ENCODE measurements at regions not wholly inside any gene's neighbourhood (a gene's known extent, or its start where the extent isn't known, plus 50 kb on each side); places are given as distances from the start of the nearest gene placed in this dataset.

DNA sequence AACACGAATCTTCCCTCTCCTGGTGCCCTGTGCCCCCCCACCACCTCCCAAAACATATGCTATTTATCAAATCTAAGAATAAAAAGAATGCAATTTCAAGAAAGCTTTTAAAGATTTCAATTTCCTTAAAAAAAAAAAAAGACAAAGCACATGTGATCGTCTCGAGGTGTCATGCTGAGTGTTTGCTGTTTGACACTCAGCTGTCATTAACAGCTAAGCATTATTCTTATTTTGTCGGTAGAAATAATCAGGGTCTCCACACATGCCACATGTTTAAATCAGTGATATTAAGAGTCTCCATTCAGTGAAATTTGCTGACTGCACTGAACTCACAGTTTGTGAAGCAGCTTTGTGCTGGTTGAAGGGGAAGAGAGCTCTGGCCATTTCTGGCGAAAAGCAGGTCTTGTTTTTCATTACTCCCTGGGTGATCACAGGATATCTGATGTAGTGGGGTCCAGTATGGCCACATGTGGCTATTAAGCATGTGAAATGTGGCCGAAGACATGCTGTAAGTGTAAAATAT, 281.8 kb downstream of the SATB1 start:
- intact Hi-C loops (cut with micrococcal nuclease), result no loop called here
- H3K27ac ChIP-seq (replicated peaks), result no peak overlapping the region
- TF ChIP-seq, protein P1, sequence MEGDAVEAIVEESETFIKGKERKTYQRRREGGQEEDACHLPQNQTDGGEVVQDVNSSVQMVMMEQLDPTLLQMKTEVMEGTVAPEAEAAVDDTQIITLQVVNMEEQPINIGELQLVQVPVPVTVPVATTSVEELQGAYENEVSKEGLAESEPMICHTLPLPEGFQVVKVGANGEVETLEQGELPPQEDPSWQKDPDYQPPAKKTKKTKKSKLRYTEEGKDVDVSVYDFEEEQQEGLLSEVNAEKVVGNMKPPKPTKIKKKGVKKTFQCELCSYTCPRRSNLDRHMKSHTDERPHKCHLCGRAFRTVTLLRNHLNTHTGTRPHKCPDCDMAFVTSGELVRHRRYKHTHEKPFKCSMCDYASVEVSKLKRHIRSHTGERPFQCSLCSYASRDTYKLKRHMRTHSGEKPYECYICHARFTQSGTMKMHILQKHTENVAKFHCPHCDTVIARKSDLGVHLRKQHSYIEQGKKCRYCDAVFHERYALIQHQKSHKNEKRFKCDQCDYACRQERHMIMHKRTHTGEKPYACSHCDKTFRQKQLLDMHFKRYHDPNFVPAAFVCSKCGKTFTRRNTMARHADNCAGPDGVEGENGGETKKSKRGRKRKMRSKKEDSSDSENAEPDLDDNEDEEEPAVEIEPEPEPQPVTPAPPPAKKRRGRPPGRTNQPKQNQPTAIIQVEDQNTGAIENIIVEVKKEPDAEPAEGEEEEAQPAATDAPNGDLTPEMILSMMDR (IDR thresholded peaks at IDR 0.05; ENCODE audit: borderline replicate concordance), result no peak
- H3K36me3 ChIP-seq, result no peaks in the 10 kb centered on the region
- DNase-seq, result no peak
- H3K4me1 ChIP-seq, result no peaks in the 10 kb centered on the region
- peaks cover 5% of the 10 kb centered on the region for H3K27me3 ChIP-seq (ENCODE audit: low read depth)
- no peaks in the 10 kb centered on the region for H3K9me3 ChIP-seq (replicated peaks)
- H3K4me3 ChIP-seq, result no peak overlapping the region

DNA sequence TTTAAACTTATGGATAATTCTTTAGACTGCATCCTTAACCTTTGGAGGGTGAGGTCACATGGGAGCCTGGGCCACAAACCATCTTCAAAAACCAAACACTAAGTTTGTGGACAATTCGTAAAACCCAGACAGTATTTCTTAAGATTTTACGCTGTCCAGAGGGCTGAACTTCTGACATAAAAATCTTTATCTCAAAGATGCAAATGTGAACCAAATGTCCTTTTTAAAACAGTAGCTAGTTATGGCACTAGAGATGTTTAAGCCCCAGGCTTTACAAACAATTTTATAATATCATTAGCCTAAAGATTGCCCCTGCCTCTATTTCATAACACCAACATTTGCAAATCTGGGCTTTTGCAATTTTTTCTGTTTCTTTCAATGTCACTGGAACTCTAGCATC, 287.2 kb downstream of the SATB1 start:
- Histone ChIP-seq H3K4me3 (no peak overlapping the region), H3K4me1 (no peaks in the 10 kb centered on the region), H3K9me3 (replicated peaks) (no peaks in the 10 kb centered on the region), H3K36me3 (no peaks in the 10 kb centered on the region), H3K27me3 (ENCODE audit: low read depth) (no peaks in the 10 kb centered on the region), H3K27ac (replicated peaks) (no peak overlapping the region)
- no peak for DNase-seq
- intact Hi-C loops (cut with micrococcal nuclease), result no loop called here
- TF ChIP-seq, protein P1 (IDR thresholded peaks at IDR 0.05; ENCODE audit: borderline replicate concordance), result no peak

DNA sequence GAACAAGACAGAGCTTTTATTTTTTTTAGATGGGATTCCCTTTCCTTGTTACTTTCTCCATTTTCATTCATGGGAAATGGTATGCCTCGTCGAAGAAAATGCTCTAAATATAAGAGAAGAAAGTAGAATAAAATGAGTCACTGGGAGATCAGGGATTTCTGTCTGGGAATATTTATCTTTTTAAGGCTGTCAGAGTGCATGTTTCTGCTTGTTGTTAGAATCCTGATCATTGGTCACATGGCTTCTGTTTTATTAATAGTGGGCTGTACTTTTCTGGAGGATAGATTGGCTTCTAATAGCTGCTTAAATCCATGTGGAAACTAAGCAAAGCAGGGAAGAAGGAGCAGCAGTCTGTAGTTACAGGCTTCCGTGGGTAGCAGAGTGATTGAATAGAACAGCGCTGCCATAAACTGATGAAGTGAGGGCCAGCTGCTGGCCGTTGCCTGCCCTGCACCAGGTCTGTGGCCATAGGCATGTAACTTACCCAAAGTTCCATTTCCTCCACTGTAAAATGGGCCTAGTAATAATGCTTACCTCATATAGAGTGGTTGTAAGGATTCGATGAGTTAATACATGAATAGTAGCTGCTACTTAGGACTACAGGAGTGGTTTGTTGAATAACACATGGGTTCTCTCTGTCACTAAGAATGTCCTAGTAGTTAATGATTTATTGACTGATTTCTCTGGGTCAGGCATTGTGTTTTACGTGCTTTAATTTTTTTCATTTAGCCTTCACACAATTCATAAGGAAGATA, 289.9 kb downstream of the SATB1 start:
- TF ChIP-seq, protein P1 (IDR thresholded peaks at IDR 0.05; ENCODE audit: borderline replicate concordance), result no peak
- H3K4me1 ChIP-seq, result no peaks in the 10 kb centered on the region
- H3K4me3 ChIP-seq, result no peak overlapping the region
- H3K27ac ChIP-seq (replicated peaks), result no peak overlapping the region
- no peak for DNase-seq
- H3K9me3 ChIP-seq (replicated peaks), result no peaks in the 10 kb centered on the region
- intact Hi-C loops (cut with micrococcal nuclease), result no loop called here
- no peaks in the 10 kb centered on the region for H3K36me3 ChIP-seq
- no peaks in the 10 kb centered on the region for H3K27me3 ChIP-seq (ENCODE audit: low read depth)

DNA sequence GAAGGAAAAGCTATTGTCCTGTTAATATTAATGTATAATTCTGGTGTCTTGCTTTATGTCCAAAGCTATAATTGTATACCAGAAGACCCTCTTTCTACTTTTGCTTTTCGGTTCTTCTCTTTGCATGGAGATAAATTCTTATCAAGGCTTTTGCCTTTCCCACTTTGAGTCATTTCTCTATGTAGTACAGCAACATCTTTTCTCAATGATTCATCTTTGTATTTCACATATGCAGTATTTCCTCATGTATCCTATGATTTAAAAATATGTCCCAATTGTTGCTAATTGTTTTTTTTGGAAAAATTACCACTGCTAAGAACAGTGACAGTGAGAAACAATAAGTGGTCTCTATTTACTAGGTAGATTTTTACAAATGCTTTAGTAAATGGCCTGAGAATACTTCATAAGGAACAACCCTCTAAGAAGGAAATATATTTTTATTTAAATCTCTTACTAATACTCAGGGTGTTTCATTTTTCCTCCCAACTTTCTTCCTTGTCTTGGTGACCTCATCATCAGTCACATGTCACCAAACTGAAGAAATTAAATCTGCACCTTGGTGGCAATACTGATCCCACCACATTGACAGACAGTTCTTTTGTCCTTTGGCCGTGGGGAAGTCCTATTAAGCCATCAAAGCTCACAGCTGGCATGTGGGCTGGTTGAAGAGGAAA, 290.6 kb downstream of the SATB1 start:
- no peak overlapping the region for H3K4me3 ChIP-seq
- intact Hi-C loops (cut with micrococcal nuclease), result no loop called here

DNA sequence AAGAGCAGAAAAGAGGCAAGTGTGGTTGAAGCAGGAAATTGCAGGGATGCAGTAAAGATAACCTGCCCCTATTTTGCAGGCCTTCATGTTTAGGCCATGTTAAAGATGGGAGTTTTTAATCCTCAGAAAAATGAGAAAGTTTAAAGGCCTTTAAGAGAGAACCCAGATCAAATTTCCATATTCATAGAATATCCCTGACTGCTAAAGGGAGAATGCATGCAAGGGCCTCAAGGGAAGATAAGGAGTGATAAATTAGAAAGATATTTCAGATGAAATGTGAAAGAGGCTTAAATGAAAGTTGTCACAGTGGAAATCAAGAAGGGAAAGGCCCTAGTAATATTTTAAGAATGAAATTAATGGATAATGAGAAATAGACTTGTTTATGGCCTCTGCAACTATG, 292.1 kb downstream of the SATB1 start:
- no peak overlapping the region for H3K4me3 ChIP-seq
- no peaks in the 10 kb centered on the region for H3K36me3 ChIP-seq
- no peak overlapping the region for H3K27ac ChIP-seq (replicated peaks)
- TF ChIP-seq, protein P1 (IDR thresholded peaks at IDR 0.05; ENCODE audit: borderline replicate concordance), result no peak
- intact Hi-C loops (cut with micrococcal nuclease), result no loop called here
- no peaks in the 10 kb centered on the region for H3K9me3 ChIP-seq (replicated peaks)
- no peaks in the 10 kb centered on the region for H3K4me1 ChIP-seq
- DNase-seq, result no peak
- H3K27me3 ChIP-seq (ENCODE audit: low read depth), result no peaks in the 10 kb centered on the region

More for the DNA sequence above, 290.6 kb downstream of the SATB1 start:
- DNase-seq, result no peak
- Histone ChIP-seq H3K36me3 (no peaks in the 10 kb centered on the region), H3K4me1 (no peaks in the 10 kb centered on the region), H3K27me3 (ENCODE audit: low read depth) (no peaks in the 10 kb centered on the region), H3K9me3 (replicated peaks) (no peaks in the 10 kb centered on the region), H3K27ac (replicated peaks) (no peak overlapping the region)
- TF ChIP-seq, protein P1 (IDR thresholded peaks at IDR 0.05; ENCODE audit: borderline replicate concordance), result no peak
